ENCODE measurements at regions not wholly inside any gene's neighbourhood (a gene's known extent, or its start where the extent isn't known, plus 50 kb on each side); places are given as distances from the start of the nearest gene placed in this dataset.
A peak's percentile ranks its signal among the peaks of the same experiment; 100 is the strongest.
"Not testable (repeated sequence)": the region's sequence is repeated elsewhere in the genome, so short reads cannot be mapped to it uniquely, and the experiment has no call there.

DNA sequence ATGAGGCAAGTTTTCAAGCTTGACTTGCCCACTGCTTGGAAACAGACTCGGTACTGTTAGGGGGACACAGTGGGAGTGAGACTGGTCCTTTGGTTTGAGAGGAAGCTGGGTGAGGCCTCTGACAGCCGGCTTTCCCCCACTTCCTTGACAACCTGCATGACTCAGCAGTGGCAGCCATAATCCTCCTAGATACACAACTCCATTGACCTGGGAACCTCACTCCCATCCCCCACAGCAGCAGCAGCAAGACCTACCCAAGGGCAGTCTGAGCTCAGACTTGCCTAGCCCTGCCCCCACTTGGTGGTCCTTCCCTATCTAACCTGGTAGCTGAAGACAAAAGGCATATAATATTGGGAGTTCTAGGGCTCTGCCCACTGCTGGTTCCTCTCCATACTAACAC lies 1043.5 kb upstream of the ALCAM start:
- DNase-seq: no peak

GRCh38 chr3:104347291-104347690 lies 1019.4 kb upstream of the ALCAM start:
- no peak for DNase-seq

- DNase-seq: no peak
Observed at GRCh38 chr3:104349836-104350235, 1016.9 kb upstream of the ALCAM start.

- no peak for DNase-seq
Observed at GRCh38 chr3:104353951-104354350, 1012.8 kb upstream of the ALCAM start.

GRCh38 chr3:104359546-104359945 lies 1007.2 kb upstream of the ALCAM start:
- DNase-seq: no peak

DNA sequence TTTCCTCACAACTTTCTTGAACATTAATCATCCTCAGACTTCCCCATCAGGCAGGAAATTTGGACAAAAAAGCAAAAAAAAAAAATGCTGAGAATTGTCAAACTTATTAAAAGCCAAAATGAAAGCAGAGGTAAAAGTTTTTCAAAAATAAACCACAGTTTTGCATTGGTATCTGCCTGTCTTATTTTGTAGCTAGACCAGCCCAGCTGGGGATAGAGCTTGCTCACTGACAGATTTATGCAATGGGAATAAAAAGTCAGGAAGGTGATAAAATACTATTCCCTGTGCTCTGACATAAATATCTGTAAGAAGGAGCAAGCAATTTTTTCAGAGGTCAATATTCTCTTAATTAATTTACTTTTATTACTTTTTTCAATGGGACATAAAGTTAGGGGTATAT lies 1006.7 kb upstream of the ALCAM start:
- DNase-seq: no peak

DNA sequence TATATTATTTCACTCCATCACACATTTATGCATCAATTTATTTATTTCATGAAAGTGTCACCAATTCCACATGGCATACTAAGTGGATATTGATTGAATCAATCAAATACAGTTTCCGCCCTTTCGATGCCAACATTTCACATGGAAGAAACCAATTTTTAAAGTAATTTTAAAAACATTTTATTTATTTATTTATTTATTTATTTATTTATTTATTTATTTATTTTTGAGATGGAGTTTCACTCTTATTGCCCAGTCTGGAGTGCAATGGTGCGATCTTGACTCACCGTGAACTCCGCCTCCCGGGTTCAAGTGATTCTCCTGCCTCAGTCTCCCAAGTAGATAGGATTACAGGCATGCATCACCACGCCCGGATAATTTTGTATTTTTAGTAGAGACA lies 1005.0 kb upstream of the ALCAM start:
- DNase-seq: not testable (repeated sequence)

DNA sequence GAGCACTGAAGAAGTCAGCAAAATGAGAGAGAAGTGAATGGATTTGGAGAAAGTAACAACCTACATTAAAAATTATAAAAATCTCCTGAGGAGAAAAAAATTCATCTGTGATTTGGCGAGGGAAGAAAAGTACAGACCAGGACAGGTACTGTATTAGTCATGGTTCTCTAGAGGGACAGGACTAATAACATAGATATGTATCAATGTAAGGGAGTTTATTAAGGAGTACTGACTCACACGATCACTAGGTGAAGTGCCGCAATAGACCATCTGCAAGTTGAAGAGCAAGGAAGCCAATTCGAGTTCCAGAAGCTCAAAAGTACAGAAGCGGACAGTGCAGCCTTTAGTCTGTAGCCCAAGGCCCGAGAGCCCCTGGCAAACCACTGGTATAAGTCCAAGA lies 1004.4 kb upstream of the ALCAM start:
- no peak for DNase-seq

- no peak for DNase-seq
Observed at GRCh38 chr3:104367000-104367399, 999.7 kb upstream of the ALCAM start.

DNA sequence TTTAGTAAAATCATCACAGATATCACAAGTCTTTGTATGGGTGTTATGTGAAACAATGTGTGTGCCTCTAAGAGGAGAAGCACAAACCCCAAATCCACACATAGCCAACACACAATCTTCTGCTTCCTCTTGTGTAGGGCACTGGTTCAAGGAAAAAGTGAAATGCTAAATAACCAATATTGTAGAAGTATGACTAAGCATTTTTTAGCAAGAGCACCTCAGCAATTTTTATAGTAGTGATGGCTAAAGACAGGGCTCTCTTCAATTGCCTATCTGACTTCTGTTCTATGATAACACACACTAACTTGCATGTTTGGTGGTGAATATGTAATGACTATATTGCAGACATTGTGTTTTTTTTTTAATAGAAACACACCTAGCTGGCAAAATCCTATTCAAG lies 997.9 kb upstream of the ALCAM start:
- no peak for DNase-seq

DNA sequence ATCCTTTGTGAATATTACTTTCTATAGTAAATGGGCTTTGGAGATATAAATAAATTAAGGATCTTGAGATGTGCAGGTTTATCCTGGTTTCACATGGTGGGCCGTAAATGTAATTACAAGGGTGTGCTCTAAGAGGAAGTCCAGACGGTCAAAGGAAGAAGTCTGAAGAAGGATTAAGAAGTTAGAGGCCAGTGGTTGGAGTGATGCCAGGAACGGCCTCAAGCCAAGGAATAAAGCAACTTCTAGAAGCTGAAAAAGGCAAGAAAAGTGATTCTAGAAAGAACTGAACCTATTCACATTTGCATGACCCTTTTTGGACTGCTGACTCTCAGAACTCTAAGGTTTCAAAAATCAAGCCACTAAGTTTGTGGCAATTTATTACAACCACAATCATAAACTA lies 981.3 kb upstream of the ALCAM start:
- no peak for DNase-seq

DNA sequence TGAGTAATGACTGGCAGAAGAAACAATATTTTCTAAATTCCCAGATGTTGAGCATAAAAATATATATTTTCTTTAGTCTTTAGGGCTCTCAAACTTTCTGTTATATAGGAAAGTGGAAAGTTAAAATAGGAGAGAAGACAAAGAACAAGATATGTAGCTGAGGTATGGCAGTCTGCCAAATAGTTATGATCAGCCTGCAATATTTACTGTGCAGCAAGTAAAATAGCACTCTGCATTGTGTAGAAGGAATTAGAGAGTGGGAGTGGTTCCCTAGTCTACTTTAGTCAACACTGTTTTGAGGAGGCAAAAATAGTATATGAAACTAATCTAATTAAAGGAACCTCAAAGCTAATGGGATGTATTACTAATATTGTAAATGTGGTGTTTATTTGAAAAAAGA lies 978.1 kb upstream of the ALCAM start:
- DNase-seq: no peak

DNA sequence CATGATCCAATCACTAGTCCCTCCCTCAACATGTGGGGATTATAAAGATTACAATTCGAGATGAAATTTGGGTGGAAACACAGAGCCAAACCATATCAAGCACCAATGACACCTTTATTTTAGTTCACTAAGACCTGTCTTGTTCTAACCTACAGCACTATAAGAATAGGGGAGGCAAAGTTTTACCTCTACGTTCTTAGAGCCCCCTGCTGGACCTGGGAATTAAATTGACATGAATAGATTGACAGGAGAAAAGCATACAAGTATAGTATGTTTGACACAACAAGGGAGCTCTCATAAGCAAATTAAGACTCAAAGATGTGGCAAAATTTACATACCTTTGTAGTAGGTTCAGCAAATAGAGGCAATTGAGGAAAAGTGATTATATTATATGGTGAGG lies 974.4 kb upstream of the ALCAM start:
- peak; percentile 0 for DNase-seq

- no peak for DNase-seq
Observed at GRCh38 chr3:104396974-104397669, 969.6 kb upstream of the ALCAM start.

GRCh38 chr3:104397713-104398112 lies 969.0 kb upstream of the ALCAM start:
- DNase-seq: no peak

- DNase-seq: no peak
Observed at GRCh38 chr3:104402902-104403301, 963.8 kb upstream of the ALCAM start.

DNA sequence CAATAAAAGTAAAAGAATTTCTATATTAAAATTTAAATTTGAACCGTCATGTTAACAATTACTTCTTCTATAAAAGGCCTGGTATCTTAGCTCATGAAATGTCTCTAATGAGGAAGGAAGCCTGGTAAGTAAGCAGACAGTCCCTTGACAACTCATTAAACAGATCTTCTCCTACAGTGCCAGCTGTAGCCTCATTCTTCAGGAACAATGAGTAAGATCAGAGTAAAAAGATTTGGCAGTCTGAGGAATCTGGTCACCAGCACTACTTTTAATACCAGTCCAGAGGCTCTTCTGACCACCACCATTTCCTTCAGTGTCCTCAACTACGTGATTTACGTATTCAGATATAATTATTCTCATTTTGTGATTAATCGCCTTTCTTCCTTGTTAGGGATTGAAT lies 955.0 kb upstream of the ALCAM start:
- no peak for DNase-seq

DNA sequence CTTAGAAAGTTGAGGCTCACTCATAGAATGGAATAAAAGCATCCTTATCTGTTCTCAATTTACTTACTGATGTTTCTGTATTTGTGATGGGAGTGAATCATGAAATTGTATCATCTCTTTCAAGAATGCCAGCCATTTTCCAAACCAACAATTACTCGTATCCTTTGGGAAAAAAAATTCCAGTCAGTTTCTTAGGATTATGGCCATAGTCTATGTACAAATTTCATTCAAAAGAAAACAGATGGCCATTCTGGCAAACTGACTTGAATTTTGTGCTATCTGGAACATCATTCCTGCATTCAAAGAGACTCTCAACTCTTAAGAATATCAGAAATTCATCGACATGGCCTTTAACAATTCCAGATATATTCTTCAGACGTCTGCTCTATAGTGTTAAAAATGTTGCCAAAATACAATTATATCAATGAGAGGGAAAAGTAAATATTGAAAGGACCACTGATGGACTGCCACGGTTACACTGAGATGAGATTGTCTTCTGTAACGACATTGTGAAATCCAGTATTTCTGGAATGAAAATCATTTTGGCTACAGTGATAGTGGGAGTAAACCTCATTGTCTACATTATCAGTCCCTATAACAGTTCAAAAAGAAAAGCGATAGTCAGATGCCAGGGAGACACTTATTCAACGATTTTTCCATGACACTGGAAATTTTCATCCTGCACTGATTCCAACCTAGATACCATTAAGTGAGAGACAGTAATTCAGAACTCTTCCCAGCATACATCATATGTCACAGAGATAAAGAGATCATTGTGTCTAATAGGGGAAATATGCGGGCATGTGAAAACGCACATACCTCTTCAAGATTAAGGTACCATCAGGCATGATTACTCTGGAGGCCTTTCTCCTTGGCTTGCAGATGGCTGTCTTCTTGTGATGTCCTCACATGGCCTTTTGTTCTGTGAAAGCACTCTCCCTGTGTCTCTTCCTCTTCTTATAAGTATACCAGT lies 953.8 kb upstream of the ALCAM start:
- no peak for DNase-seq

DNA sequence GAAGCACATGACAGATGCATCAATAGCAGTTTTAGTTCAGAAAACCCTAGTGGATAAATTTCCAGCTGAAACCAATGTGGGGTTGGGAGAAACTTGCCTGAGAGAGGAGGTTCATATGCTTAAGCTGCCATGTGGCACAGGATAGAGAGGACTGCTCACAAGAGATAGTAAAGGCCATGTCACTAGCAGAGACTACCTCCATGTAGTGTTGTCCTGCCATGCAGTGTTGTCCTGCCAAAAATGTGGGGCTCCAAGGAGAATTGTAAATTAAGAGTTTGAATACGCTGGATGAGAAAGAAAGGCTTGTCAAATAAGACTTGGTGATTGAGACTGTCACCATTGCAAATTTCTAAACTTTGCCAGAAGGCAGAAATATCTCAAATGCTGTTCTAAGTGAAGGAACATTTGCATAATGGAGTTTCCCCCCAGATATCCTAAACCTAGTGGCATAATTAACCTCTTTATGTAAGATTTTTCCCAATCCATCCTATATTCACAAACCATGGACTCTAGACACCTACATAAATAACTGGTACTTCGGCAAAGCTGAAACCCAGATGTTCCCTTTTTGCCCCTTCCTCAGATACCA lies 938.3 kb upstream of the ALCAM start:
- no peak for DNase-seq

GRCh38 chr3:104429727-104430126 lies 937.0 kb upstream of the ALCAM start:
- no peak for DNase-seq

- no peak for DNase-seq
Observed at GRCh38 chr3:104436506-104436905, 930.2 kb upstream of the ALCAM start.

- DNase-seq: no peak
Observed at GRCh38 chr3:104437131-104437750, 929.5 kb upstream of the ALCAM start.

DNA sequence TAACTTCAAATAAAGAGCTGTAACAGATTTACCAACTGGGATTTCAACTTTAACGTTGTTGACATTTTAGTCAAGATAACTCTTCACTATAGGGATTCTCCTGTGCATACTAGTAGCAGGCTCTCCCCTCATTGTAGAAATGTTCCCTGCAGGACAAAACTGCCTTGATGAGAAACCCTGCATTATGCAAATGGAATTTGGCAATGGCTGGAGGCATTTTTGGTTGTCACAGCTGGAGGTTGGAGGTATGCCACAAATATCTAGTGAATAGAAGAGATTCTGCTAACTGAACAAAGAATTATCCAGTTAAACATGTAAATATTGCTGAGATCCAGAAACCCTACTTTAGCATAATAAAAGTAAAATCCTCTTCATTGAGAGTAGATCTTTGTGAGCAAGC lies 928.8 kb upstream of the ALCAM start:
- no peak for DNase-seq
